Neural progenitor cell (in vitro differentiated cells): ENCODE measurements at regions not wholly inside any gene's neighbourhood (a gene's known extent, or its start where the extent isn't known, plus 50 kb on each side); places are given as distances from the start of the nearest gene placed in this dataset.

ENCODE experiments used
- DNase-seq: peaks from one replicate; pipeline ENCODE4 v3.0.0-alpha.2; 2016; ENCODE audit warnings: low spot score
- H2AFZ ChIP-seq: fragments of 200-600 bp; sonication (generic); replicated peaks from 2 replicates; pipeline ENCODE4 v1.6.1; 2016; ENCODE audit warnings: antibody characterized with exemption
- H3F3A ChIP-seq: fragments of 200-600 bp; sonication (generic); 2 replicates; pipeline ENCODE4 v1.6.1; 2016; ENCODE audit warnings: antibody characterized with exemption, low read depth
- H3K27ac ChIP-seq: fragments of 200-600 bp; sonication (generic); 2 replicates; pipeline ENCODE4 v1.5.1; 2016; ENCODE audit warnings: mild to moderate bottlenecking
- H3K27me3 ChIP-seq: fragments of 200-600 bp; sonication (generic); 2 replicates; pipeline ENCODE4 v1.6.1; 2016; ENCODE audit warnings: mild to moderate bottlenecking, moderate library complexity
- H3K36me3 ChIP-seq: fragments of 200-600 bp; sonication (generic); 2 replicates; pipeline ENCODE4 v1.5.1; 2016
- H3K4me1 ChIP-seq: fragments of 200-600 bp; sonication (generic); 2 replicates; pipeline ENCODE4 v1.6.1; 2016; ENCODE audit warnings: mixed run types
- H3K4me2 ChIP-seq: fragments of 200-600 bp; sonication (generic); 2 replicates; pipeline ENCODE4 v1.6.1; 2016
- H3K4me3 ChIP-seq: fragments of 200-600 bp; sonication (generic); 2 replicates; pipeline ENCODE4 v1.5.1; 2016
- H3K79me2 ChIP-seq: fragments of 200-600 bp; sonication (generic); 2 replicates; pipeline ENCODE4 v1.6.1; 2016; ENCODE audit warnings: low read depth
- H3K9ac ChIP-seq: fragments of 200-600 bp; sonication (generic); 2 replicates; pipeline ENCODE4 v1.6.1; 2016
- H3K9me3 ChIP-seq: fragments of 200-600 bp; sonication (generic); 2 replicates; pipeline ENCODE4 v1.5.1; 2016; ENCODE audit warnings: low read depth
- H4K20me1 ChIP-seq: fragments of 200-600 bp; sonication (generic); 2 replicates; pipeline ENCODE4 v1.6.1; 2016; ENCODE audit warnings: low read depth
- H3K27ac Mint-ChIP-seq: 3 replicates; pipeline ENCODE4 v1.8.0; 2021; ENCODE audit warnings: mixed read lengths
- H3K27me3 Mint-ChIP-seq: 2 replicates; pipeline ENCODE4 v1.8.0; 2022; ENCODE audit warnings: low read depth, mild to moderate bottlenecking, inconsistent platforms, moderate library complexity, mixed read lengths; ENCODE audit not compliant: insufficient read depth
- H3K36me3 Mint-ChIP-seq: 3 replicates; pipeline ENCODE4 v1.8.0; 2021; ENCODE audit warnings: mixed read lengths
- H3K4me1 Mint-ChIP-seq: 3 replicates; pipeline ENCODE4 v1.8.0; 2021; ENCODE audit warnings: mixed read lengths
- H3K4me3 Mint-ChIP-seq: 3 replicates; pipeline ENCODE4 v1.8.0; 2021; ENCODE audit warnings: mild to moderate bottlenecking, moderate library complexity, mixed read lengths
- H3K9me3 Mint-ChIP-seq: 3 replicates; pipeline ENCODE4 v1.8.0; 2020; ENCODE audit warnings: mixed read lengths
- EZH2 ChIP-seq: fragments of 200-600 bp; sonication (generic); IDR thresholded peaks from 2 replicates; pipeline ENCODE4 v1.6.1; 2017; ENCODE audit warnings: antibody characterized with exemption, mild to moderate bottlenecking, moderate library complexity
- EZH2phosphoT487 ChIP-seq: fragments of 200-600 bp; sonication (generic); IDR thresholded peaks from 2 replicates; pipeline ENCODE4 v1.6.1; 2017; ENCODE audit warnings: antibody characterized with exemption
- TF ChIP-seq, protein P1 (sequence below): fragments of 200-600 bp; sonication (generic); IDR thresholded peaks from 2 replicates; pipeline ENCODE4 v1.5.1; 2017; ENCODE audit warnings: antibody characterized with exemption, mild to moderate bottlenecking

DNA sequence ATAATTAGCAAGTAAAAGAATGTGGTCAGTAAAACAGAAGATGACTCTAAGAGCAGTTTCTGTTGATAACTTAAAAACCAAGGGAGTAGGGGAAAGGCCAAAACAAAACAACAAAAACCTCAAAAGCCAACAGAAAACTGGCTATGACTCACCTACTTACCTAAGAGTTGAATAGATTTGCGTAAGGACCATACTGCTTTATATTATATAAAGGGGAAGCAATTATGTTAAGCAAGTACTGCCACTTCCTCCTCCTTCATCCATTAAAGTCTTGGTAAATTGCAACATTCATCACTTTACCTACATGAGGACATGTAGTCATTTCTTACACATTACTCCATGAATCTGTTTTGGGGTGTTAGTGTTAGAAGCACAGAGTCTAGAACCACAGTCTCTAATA is 85.9 kb upstream of the FAM47A start:
- H3K4me3 ChIP-seq = no peak overlapping the region
- Mint-ChIP-seq H3K36me3 (no peaks in the 10 kb centered on the region), H3K27me3 (no peaks in the 10 kb centered on the region), H3K9me3 (peaks cover 12% of the 10 kb centered on the region), H3K27ac (no peak overlapping the region), H3K4me1 (no peaks in the 10 kb centered on the region), H3K4me3 (no peak overlapping the region)
- no peak overlapping the region for H2AFZ ChIP-seq
- H3F3A ChIP-seq = no peaks in the 10 kb centered on the region
- no peak for TF ChIP-seq EZH2
- TF ChIP-seq, protein P1, sequence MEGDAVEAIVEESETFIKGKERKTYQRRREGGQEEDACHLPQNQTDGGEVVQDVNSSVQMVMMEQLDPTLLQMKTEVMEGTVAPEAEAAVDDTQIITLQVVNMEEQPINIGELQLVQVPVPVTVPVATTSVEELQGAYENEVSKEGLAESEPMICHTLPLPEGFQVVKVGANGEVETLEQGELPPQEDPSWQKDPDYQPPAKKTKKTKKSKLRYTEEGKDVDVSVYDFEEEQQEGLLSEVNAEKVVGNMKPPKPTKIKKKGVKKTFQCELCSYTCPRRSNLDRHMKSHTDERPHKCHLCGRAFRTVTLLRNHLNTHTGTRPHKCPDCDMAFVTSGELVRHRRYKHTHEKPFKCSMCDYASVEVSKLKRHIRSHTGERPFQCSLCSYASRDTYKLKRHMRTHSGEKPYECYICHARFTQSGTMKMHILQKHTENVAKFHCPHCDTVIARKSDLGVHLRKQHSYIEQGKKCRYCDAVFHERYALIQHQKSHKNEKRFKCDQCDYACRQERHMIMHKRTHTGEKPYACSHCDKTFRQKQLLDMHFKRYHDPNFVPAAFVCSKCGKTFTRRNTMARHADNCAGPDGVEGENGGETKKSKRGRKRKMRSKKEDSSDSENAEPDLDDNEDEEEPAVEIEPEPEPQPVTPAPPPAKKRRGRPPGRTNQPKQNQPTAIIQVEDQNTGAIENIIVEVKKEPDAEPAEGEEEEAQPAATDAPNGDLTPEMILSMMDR = no peak
- no peak for TF ChIP-seq EZH2phosphoT487
- no peaks in the 10 kb centered on the region for H4K20me1 ChIP-seq
- H3K4me2 ChIP-seq = no peak overlapping the region
- H3K4me1 ChIP-seq = no peaks in the 10 kb centered on the region
- H3K9ac ChIP-seq = no peak overlapping the region
- no peaks in the 10 kb centered on the region for H3K27me3 ChIP-seq
- H3K36me3 ChIP-seq = no peaks in the 10 kb centered on the region
- DNase-seq = no peak
- no peaks in the 10 kb centered on the region for H3K9me3 ChIP-seq
- no peak overlapping the region for H3K27ac ChIP-seq
- H3K79me2 ChIP-seq = no peaks in the 10 kb centered on the region

DNA sequence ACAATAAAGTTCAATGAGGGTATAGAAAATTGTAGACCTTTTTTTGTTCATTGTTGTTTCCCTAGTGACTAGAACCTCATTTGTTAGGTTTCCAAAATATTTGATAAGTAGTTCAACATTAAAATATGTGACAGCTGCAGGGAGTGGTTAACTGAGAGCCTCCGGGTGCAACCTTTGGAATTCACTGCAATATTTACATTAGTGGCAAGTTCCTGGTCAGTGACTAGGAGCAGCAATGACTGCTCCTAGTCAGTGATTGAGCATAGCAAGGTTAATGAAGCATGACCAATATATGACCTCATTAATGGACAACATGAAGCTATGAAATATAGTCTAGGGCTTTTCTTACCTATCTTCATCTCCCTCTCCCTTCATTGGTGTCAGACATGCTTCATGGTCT is 65.8 kb upstream of the FAM47A start:
- no peaks in the 10 kb centered on the region for H3K4me1 ChIP-seq
- Mint-ChIP-seq H3K36me3 (no peaks in the 10 kb centered on the region), H3K27me3 (no peaks in the 10 kb centered on the region), H3K4me1 (no peaks in the 10 kb centered on the region), H3K27ac (no peak overlapping the region), H3K4me3 (no peak overlapping the region), H3K9me3 (peaks cover 3% of the 10 kb centered on the region)
- no peaks in the 10 kb centered on the region for H3F3A ChIP-seq
- no peaks in the 10 kb centered on the region for H4K20me1 ChIP-seq
- H3K27ac ChIP-seq = no peak overlapping the region
- TF ChIP-seq, protein P1 = no peak
- TF ChIP-seq EZH2phosphoT487 = no peak
- TF ChIP-seq EZH2 = no peak
- no peak overlapping the region for H2AFZ ChIP-seq
- H3K4me3 ChIP-seq = no peak overlapping the region
- H3K27me3 ChIP-seq = no peaks in the 10 kb centered on the region
- H3K9me3 ChIP-seq = no peaks in the 10 kb centered on the region
- no peak overlapping the region for H3K9ac ChIP-seq
- DNase-seq = no peak
- no peaks in the 10 kb centered on the region for H3K36me3 ChIP-seq
- no peaks in the 10 kb centered on the region for H3K79me2 ChIP-seq
- no peak overlapping the region for H3K4me2 ChIP-seq
